ENCODE measurements at regions not wholly inside any gene's neighbourhood (a gene's known extent, or its start where the extent isn't known, plus 50 kb on each side); places are given as distances from the start of the nearest gene placed in this dataset.

GRCh38 chr1:219476716-219477115 lies 136.2 kb downstream of the ZC3H11B start:
- intact Hi-C loops (cut with DNase I, micrococcal nuclease), result no loop called here
- no peaks in the 10 kb centered on the region for H3K9me3 ChIP-seq
- ATAC-seq, result no peak

GRCh38 chr1:219476116-219476515 lies 136.8 kb downstream of the ZC3H11B start:
- Histone ChIP-seq H3K4me3 (no peak overlapping the region), H3K9me3 (no peaks in the 10 kb centered on the region), H3K36me3 (ENCODE audit: low read depth) (no peaks in the 10 kb centered on the region), H3K4me1 (ENCODE audit: low read depth) (no peaks in the 10 kb centered on the region)
- ATAC-seq, result no peak
- no peak for DNase-seq
- TF ChIP-seq CTCF (IDR thresholded peaks at IDR 0.05), result no peak
- intact Hi-C loops (cut with DNase I, micrococcal nuclease), result no loop called here

More at GRCh38 chr1:219476716-219477115, 136.2 kb downstream of the ZC3H11B start:
- Histone ChIP-seq H3K4me3 (no peak overlapping the region), H3K36me3 (ENCODE audit: low read depth) (no peaks in the 10 kb centered on the region), H3K4me1 (ENCODE audit: low read depth) (no peaks in the 10 kb centered on the region)
- no peak for TF ChIP-seq CTCF (IDR thresholded peaks at IDR 0.05)
- no peak for DNase-seq

GRCh38 chr1:219472596-219472995 lies 140.3 kb downstream of the ZC3H11B start:
- Histone ChIP-seq H3K4me3 (no peak overlapping the region), H3K36me3 (ENCODE audit: low read depth) (no peaks in the 10 kb centered on the region), H3K4me1 (ENCODE audit: low read depth) (no peaks in the 10 kb centered on the region), H3K9me3 (no peaks in the 10 kb centered on the region)
- intact Hi-C loops (cut with DNase I, micrococcal nuclease), result no loop called here
- DNase-seq, result no peak
- ATAC-seq, result no peak
- no peak for TF ChIP-seq CTCF (IDR thresholded peaks at IDR 0.05)

- DNase-seq (no peak), ATAC-seq (no peak)
- Histone ChIP-seq H3K9me3 (no peaks in the 10 kb centered on the region), H3K4me3 (no peak overlapping the region), H3K4me1 (ENCODE audit: low read depth) (no peaks in the 10 kb centered on the region), H3K36me3 (ENCODE audit: low read depth) (no peaks in the 10 kb centered on the region)
- intact Hi-C loops (cut with DNase I, micrococcal nuclease), result no loop called here
- TF ChIP-seq CTCF (IDR thresholded peaks at IDR 0.05), result no peak
These were observed 145.4 kb downstream of the ZC3H11B start for GRCh38 chr1:219467524-219467923.

GRCh38 chr1:219466766-219467165 lies 146.1 kb downstream of the ZC3H11B start:
- intact Hi-C loops (cut with DNase I, micrococcal nuclease), result no loop called here
- Histone ChIP-seq H3K4me1 (ENCODE audit: low read depth) (no peaks in the 10 kb centered on the region), H3K9me3 (no peaks in the 10 kb centered on the region), H3K4me3 (no peak overlapping the region), H3K36me3 (ENCODE audit: low read depth) (no peaks in the 10 kb centered on the region)
- DNase-seq (no peak), ATAC-seq (no peak)
- no peak for TF ChIP-seq CTCF (IDR thresholded peaks at IDR 0.05)

Measured in mucosa of descending colon (tissue), 3 donors.